Epithelial cell of prostate (primary cell): ENCODE measurements at regions not wholly inside any gene's neighbourhood (a gene's known extent, or its start where the extent isn't known, plus 50 kb on each side); places are given as distances from the start of the nearest gene placed in this dataset.
"Not testable (repeated sequence)": the region's sequence is repeated elsewhere in the genome, so short reads cannot be mapped to it uniquely, and the experiment has no call there.

ENCODE experiments used
- DNase-seq: peaks from one replicate; pipeline ENCODE4 v3.0.0-alpha.2; 2011; ENCODE audit warnings: low read depth, low spot score
- H3K27ac ChIP-seq: fragments of 450-650 bp; 2 replicates; pipeline ENCODE4 v1.5.1; 2017; ENCODE audit warnings: mild to moderate bottlenecking

DNA sequence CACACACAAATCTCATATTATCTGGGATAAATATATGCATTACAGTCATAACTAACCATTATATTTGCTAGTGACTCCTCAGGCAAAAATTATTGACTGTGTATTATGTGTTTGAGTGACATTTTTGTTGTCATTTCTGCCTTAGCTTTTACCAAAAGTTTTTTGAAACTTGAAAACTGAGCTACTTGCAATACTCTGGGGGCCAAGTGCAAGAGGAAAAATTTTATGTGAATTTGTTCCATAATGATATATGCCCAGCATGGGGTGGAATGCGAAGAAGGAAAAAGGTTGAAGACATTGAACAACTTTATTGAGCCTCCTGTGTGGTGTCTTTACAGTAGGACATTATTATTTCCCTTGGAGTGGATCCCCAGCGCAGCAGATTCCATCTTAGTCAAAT, 176.8 kb upstream of the FERD3L start:
- no peak for DNase-seq
- no peak overlapping the region for H3K27ac ChIP-seq

GRCh38 chr7:19318287-19318686, 173.1 kb upstream of the FERD3L start:
- DNase-seq, result no peak
- H3K27ac ChIP-seq, result no peak overlapping the region

GRCh38 chr7:19317461-19317860, 172.2 kb upstream of the FERD3L start:
- DNase-seq, result no peak
- H3K27ac ChIP-seq, result no peak overlapping the region

DNA sequence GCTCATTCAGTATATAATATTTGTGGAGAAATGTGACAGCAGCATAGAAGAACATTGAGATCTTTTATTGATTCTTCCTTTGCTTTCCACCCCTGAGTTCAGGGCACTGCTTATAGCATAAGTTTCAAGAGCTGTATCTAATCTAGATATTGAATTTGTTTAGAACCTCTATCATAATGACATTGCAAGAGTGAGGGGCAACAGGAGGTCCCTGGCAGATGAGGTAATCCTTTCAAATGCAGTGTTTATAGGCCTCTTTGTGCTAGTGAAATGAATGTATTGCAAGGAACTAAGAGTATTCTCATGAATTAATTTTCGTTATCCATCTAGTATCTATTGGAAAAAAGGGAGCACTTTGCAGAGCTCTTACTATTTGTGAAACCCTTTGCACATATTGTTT, 167.2 kb upstream of the FERD3L start:
- H3K27ac ChIP-seq, result no peak overlapping the region
- no peak for DNase-seq

DNA sequence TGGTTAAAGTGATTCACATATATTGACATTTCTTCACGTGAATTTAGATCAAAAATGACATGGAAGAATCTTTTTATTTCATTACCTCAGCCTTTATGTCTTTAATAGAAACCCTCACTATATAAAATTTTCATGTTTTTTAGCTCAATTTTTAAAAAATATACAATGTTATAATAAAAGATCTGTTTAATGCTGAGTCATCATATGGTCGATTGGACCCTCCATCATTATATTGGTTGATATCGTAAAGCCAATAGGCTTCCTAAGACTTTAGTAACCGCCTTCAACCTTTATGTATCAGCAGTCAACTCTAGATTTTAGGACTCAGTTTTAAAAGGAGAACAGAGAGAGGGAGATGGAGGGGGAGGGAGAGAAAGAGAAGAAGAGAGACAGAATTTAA, 162.3 kb upstream of the FERD3L start:
- DNase-seq, result no peak
- no peak overlapping the region for H3K27ac ChIP-seq

DNA sequence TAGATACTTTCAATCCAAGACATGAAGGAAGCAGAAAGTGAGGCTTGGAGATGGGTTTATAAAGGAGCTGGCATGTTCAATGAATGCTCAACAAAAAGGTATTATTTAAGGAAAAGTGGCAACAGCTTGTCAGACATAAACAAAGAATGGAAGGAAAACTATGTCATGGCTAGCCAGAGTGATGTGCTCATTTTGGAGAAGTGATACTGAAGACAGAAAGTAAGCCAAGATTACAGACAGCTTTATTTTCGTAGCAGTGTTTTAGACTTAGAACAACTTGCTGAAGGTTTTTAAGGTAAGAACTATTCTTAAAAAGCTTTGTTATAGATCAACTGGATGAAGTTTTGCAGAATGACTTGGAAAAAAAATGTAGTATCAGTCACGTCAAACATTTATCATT, 160.5 kb upstream of the FERD3L start:
- no peak overlapping the region for H3K27ac ChIP-seq
- no peak for DNase-seq

DNA sequence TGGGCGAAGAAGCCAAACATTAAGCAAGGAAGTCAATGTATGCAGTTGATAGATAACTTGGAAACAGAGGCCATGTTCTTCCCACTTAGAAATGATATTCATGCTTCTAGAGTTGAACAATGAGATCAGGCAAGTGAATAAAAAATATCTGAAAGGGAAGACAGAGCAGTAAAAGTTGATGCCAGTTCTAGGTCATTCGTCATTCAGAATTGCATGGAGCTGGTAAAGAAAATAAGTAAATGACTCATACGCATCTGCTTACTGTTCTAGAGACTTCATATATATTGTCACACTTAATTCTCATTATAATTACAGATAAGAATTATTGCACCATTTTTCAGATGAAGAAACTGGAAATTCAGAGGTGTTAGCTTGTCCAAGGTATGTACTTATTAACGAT, 158.9 kb upstream of the FERD3L start:
- no peak for DNase-seq
- no peak overlapping the region for H3K27ac ChIP-seq

DNA sequence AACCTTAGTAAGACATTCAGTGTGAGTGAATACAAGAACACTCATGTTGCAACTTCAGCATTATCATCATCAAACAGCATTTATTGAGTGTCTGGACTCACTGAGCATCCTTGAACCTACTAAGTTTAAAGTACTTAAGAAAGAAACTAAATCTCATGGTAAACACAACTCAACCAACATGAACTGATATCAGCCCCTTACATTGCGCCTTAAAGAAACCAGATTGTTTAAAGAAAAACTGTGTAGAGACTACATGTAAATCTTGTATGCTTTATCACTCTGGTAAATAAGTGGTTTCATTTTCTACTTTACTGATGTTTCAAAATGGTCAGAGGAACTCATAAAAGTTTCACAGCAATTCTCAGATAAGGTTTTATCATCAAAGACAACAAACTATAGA, 157.5 kb upstream of the FERD3L start:
- no peak for DNase-seq
- H3K27ac ChIP-seq, result no peak overlapping the region

GRCh38 chr7:19296617-19297016, 151.4 kb upstream of the FERD3L start:
- DNase-seq, result no peak
- H3K27ac ChIP-seq, result no peak overlapping the region

DNA sequence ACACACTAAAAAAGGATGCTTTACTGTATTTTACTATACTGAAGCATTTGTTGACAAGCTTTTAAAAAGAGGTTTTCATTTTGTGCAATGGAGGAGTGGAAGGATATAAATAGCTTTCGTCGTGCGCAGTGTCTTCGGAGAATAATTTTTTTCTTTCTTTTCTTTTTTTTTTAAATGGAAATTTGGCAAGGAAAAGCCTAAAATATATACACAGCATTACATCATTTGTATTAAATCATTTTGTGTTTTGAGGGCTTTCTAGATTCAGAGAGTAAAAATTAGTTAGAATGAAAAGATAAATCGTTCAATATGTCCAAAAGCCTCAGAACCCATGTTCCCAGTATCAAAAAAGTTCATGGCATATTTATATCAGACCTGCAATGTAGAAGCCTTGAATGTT, 150.2 kb upstream of the FERD3L start:
- DNase-seq, result no peak

DNA sequence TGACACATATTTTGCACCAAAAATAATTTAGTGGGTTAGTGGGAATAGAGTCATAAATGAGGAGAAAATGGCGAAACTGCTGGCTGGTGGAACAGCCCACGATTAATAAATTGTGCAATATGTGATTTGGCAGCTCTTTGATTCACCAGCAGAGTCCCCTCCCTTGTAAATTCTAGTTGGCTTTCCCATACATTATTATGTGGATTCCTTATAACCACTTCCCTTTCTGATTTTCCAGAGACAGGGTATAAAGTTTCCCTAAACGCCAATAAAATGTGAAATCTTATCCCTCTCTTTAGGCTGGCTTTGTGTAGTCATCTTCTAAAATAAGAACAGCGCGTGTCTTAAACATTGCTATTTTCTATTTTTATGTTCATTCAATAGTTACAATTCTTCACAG, 149.4 kb upstream of the FERD3L start:
- DNase-seq, result no peak
- no peak overlapping the region for H3K27ac ChIP-seq

More for the DNA sequence above, 150.2 kb upstream of the FERD3L start:
- H3K27ac ChIP-seq, result no peak overlapping the region

GRCh38 chr7:19293431-19293830, 148.2 kb upstream of the FERD3L start:
- no peak overlapping the region for H3K27ac ChIP-seq
- no peak for DNase-seq

DNA sequence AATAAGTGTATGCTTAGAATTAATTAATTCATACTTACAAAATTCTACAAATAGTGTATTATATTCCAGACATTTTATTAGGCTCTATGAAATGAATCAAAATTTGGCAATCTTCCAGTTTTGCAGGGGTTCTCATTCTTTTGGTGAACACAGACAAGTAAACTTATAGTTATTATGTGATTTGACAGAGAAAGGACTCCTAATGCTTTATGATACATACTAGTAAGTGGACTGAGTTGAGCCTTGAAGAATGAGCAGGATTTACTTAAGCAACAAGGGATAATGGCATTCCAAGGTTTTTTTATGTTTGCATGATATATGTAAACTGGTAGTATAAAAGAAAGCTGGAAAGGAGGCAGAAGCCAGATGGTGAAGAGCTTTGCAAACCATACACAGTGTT, 145.7 kb upstream of the FERD3L start:
- no peak for DNase-seq
- no peak overlapping the region for H3K27ac ChIP-seq

- DNase-seq, result no peak
- H3K27ac ChIP-seq, result no peak overlapping the region
Observed at GRCh38 chr7:19290066-19290465, 144.8 kb upstream of the FERD3L start.

DNA sequence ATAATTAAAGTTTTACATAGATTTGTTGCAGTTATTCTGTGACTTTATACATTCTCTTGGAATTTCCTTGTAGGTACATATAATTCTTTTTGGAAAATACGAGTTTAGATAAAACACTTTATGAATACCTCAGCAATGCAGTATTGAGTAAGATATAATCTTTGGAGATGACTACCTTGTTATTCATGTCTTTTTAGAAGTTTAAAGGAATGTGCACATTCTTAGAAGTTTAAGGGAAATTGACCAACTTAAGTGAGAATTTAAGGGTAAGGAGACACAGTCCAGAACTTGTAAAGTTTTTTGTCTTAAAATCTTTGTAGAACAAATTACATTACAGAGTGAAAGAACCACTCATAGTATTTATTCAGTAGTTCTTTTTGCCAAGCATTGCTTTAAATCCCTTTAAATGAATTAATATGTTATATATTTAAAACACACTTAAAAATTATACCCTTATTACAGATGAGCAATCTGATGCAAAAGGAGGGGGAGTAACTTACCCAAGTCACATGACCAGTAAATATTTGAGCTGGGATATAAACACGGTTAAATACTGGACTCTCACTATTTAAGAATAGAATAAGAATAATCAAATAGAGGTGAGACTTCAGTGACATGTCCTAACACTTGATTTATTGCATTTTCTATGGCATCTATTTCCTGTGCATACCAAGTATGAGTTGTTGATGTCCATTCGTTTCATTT, 139.5 kb upstream of the FERD3L start:
- H3K27ac ChIP-seq, result no peak overlapping the region

GRCh38 chr7:19284136-19284535, 138.9 kb upstream of the FERD3L start:
- no peak for DNase-seq
- no peak overlapping the region for H3K27ac ChIP-seq

More for the DNA sequence above, 139.5 kb upstream of the FERD3L start:
- DNase-seq, result no peak

GRCh38 chr7:19275000-19275399, 129.8 kb upstream of the FERD3L start:
- H3K27ac ChIP-seq, result no peak overlapping the region
- no peak for DNase-seq

DNA sequence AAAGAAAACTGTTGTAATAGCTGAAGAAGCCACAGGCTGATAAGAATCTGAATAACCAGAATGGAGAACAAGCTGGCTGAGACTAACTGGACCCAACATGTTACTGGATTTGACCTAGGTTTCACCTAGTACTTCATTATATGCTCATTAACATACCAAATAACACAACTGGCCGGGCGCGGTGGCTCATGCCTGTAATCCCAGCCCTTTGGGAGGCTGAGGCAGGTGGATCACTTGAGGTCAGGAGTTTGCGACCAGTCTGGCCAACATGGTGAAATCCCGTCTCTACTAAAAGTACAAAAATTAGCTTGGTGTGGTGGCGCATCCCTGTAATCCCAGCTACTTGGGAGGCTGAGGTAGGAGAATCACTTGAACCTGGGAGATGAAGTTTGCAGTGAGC, 127.1 kb upstream of the FERD3L start:
- H3K27ac ChIP-seq, DNase-seq: not testable (repeated sequence)

DNA sequence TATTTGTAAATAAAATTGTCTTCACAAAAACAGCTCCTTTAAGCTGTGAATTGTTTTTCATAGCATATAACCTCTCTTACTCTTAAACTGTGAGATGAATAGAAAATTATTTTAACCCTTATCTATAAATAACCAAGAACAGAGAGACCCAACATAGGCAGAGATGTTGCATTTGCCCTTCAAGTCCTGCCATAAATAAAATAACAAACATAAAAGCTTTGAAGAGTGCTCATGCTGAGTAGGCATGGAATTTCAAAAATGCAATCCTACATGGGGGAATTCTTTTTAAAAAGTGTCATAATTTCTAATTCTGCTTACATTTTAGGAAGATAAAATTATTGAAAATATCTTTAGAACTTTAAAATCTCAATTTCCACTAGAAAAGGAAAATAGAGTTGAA, 124.1 kb upstream of the FERD3L start:
- no peak for DNase-seq
- no peak overlapping the region for H3K27ac ChIP-seq

GRCh38 chr7:19268737-19269136, 123.5 kb upstream of the FERD3L start:
- no peak overlapping the region for H3K27ac ChIP-seq
- no peak for DNase-seq

- no peak overlapping the region for H3K27ac ChIP-seq
- DNase-seq, result no peak
Observed at GRCh38 chr7:19262826-19263225, 117.6 kb upstream of the FERD3L start.

DNA sequence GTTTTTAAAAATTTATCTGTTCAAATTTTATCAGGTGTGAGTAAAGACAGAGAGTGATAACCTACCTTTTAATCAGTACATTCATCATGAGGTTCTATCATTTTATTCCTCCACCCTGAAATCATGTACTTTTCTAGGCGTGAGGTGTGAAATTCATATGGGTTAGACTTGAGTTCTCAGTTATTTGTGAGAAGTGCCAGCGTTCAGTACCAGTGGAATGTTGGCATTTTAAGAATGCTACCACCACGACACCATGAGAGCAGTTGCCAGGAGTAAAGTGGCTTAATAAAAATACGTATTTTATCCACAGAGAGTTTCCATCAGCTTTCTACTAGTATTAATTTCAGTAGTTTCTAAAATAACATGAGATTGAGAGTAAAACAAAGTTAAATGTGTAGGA, 104.1 kb upstream of the FERD3L start:
- DNase-seq, result no peak
- no peak overlapping the region for H3K27ac ChIP-seq

DNA sequence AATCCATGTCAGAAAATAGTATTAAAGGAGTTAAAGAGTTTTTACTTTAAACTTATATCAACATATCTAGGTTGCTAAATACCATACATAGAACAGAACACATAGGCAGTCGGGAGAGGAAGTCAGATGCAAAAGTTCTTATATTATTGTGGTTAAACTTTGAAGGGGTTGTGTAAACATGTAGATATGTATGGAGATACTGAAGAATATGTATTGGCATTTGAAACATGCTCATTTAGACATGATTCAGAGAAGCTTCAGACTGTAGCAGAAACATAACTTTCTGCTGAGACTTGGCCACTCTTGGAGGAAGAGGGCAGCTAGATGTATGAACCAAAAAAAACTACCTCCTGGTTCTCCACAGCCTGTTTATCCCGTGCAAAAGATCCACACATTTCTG, 103.5 kb upstream of the FERD3L start:
- H3K27ac ChIP-seq, result no peak overlapping the region
- DNase-seq, result no peak
